IMR-90 (cell line): ENCODE measurements at regions not wholly inside any gene's neighbourhood (a gene's known extent, or its start where the extent isn't known, plus 50 kb on each side); places are given as distances from the start of the nearest gene placed in this dataset.
A peak's percentile ranks its signal among the peaks of the same experiment; 100 is the strongest.

Source experiments
- ATAC-seq: fragments of 200-7000 bp; cut with Tn5 transposase; 2 replicates; pipeline ENCODE4 v1.9.1; 2020; ENCODE audit warnings: low read depth, mild to moderate bottlenecking, moderate library complexity
- BruUV-seq: library from RNA; stranded (reverse); fragments of 400-500 nt; replicated peaks from 2 replicates; lab custom pipeline; 2021; lab: Mats Ljungman, UMichigan
- CTCF ChIA-PET: fragments of 300-600 bp; formaldehyde crosslinking; extraction: SDS; loops from one replicate; lab custom pipeline; 2021; ENCODE audit warnings: antibody characterized with exemption; lab: Yijun Ruan, JAX
- POLR2A ChIA-PET: fragments of 300-600 bp; sonication (Branson Sonifier 250); formaldehyde crosslinking; loops from one replicate; lab custom pipeline; 2022; ENCODE audit warnings: antibody characterized with exemption; ENCODE audit not compliant: unreplicated experiment; lab: Charles Lee
- DNase-seq: peaks from one replicate; pipeline ENCODE4 v3.0.0; 2013
- H2AFZ ChIP-seq: replicated peaks from 2 replicates; pipeline ENCODE3; 2013; ENCODE audit warnings: low read length, mild to moderate bottlenecking; ENCODE audit not compliant: poor library complexity
- H2AK5ac ChIP-seq: 2 replicates; pipeline ENCODE4 v1.6.1; 2013; ENCODE audit warnings: low read depth, low read length, inconsistent platforms
- H2AK9ac ChIP-seq: replicated peaks from 2 replicates; pipeline ENCODE3; 2013; ENCODE audit warnings: mild to moderate bottlenecking, low read depth, low read length, moderate library complexity; ENCODE audit not compliant: poor library complexity
- H2BK120ac ChIP-seq: 2 replicates; pipeline ENCODE4 v1.6.1; 2013; ENCODE audit warnings: low read depth, low read length, inconsistent platforms
- H2BK15ac ChIP-seq: 3 replicates; pipeline ENCODE4 v1.6.1; 2013; ENCODE audit warnings: low read depth, low read length, inconsistent platforms
- H2BK20ac ChIP-seq: 2 replicates; pipeline ENCODE4 v1.6.1; 2013; ENCODE audit warnings: low read depth, mild to moderate bottlenecking, inconsistent platforms, low read length, moderate library complexity
- H2BK5ac ChIP-seq: 2 replicates; pipeline ENCODE4 v1.6.1; 2013; ENCODE audit warnings: mild to moderate bottlenecking, low read depth, low read length, inconsistent platforms; ENCODE audit not compliant: poor library complexity, severe bottlenecking
- H3K14ac ChIP-seq: replicated peaks from 2 replicates; pipeline ENCODE4 v1.6.1; 2013; ENCODE audit warnings: low read depth, low read length, inconsistent platforms
- H3K18ac ChIP-seq: 2 replicates; pipeline ENCODE4 v1.6.1; 2013; ENCODE audit warnings: low read depth, low read length, control low read depth
- H3K23ac ChIP-seq: 2 replicates; pipeline ENCODE4 v1.6.1; 2013; ENCODE audit warnings: low read depth, low read length, inconsistent platforms
- H3K27ac ChIP-seq: 2 replicates; pipeline ENCODE4 v1.5.1; 2013; ENCODE audit warnings: mild to moderate bottlenecking, control low read depth, low read length; ENCODE audit not compliant: insufficient read depth
- H3K27me3 ChIP-seq: 2 replicates; pipeline ENCODE4 v1.6.1; 2013; ENCODE audit warnings: low read length; ENCODE audit not compliant: control insufficient read depth, insufficient read depth
- H3K36me3 ChIP-seq: 2 replicates; pipeline ENCODE4 v1.6.1; 2013; ENCODE audit warnings: low read length, mixed read lengths; ENCODE audit not compliant: control insufficient read depth, insufficient read depth
- H3K4ac ChIP-seq: 2 replicates; pipeline ENCODE4 v1.6.1; 2013; ENCODE audit warnings: low read depth, low read length, inconsistent platforms
- H3K4me1 ChIP-seq: 2 replicates; pipeline ENCODE4 v1.6.1; 2013; ENCODE audit warnings: low read length, mixed read lengths; ENCODE audit not compliant: control insufficient read depth, insufficient read depth
- H3K4me2 ChIP-seq: 2 replicates; pipeline ENCODE4 v1.6.1; 2013; ENCODE audit warnings: low read depth, mild to moderate bottlenecking, control low read depth, low read length, moderate library complexity
- H3K4me3 ChIP-seq: 2 replicates; pipeline ENCODE4 v1.5.1; 2013; ENCODE audit warnings: low read depth, mild to moderate bottlenecking, control low read depth, low read length, moderate library complexity; ENCODE audit not compliant: insufficient read depth
- H3K56ac ChIP-seq: 2 replicates; pipeline ENCODE4 v1.6.1; 2013; ENCODE audit warnings: low read length, inconsistent platforms; ENCODE audit not compliant: insufficient read depth; ENCODE audit errors: extremely low read depth
- H3K79me1 ChIP-seq, 2 experiments: 2 replicates each; pipeline ENCODE4 v1.6.1; 2013; ENCODE audit warnings: low read length in 2 of 2, inconsistent platforms in 1 of 2, low read depth in 1 of 2
- H3K9ac ChIP-seq: 2 replicates; pipeline ENCODE4 v1.6.1; 2013; ENCODE audit warnings: low read depth, low read length, control low read depth
- H3K9me1 ChIP-seq: 2 replicates; pipeline ENCODE4 v1.6.1; 2013; ENCODE audit warnings: low read length, inconsistent platforms; ENCODE audit not compliant: insufficient read depth
- H3K9me3 ChIP-seq: 2 replicates; pipeline ENCODE4 v1.6.1; 2013; ENCODE audit warnings: low read length; ENCODE audit not compliant: control insufficient read depth, insufficient read depth
- H4K20me1 ChIP-seq: 2 replicates; pipeline ENCODE4 v1.6.1; 2013; ENCODE audit warnings: low read length, inconsistent platforms; ENCODE audit not compliant: insufficient read depth
- H4K5ac ChIP-seq: 2 replicates; pipeline ENCODE4 v1.6.1; 2013; ENCODE audit warnings: mild to moderate bottlenecking, low read depth, low read length, control low read depth
- H4K8ac ChIP-seq, 2 experiments: 2 replicates each; pipeline ENCODE4 v1.6.1; 2013; ENCODE audit warnings: low read depth in 2 of 2, low read length in 2 of 2, control low read depth in 1 of 2, inconsistent platforms in 1 of 2
- H4K91ac ChIP-seq: 2 replicates; pipeline ENCODE4 v1.6.1; 2013; ENCODE audit warnings: low read depth, low read length, inconsistent platforms; ENCODE audit not compliant: insufficient read depth
- CEBPB ChIP-seq: IDR thresholded peaks from 2 replicates; pipeline ENCODE4 v1.6.1; 2012; ENCODE audit warnings: low read depth, low read length, improper control_type of control experiment
- FOS ChIP-seq: fragments of 150-350 bp; IDR thresholded peaks from 2 replicates; pipeline ENCODE4 v1.6.1; 2016; ENCODE audit warnings: low read depth, low read length
- MAFK ChIP-seq: IDR thresholded peaks from 2 replicates; pipeline ENCODE4 v1.6.1; 2012; ENCODE audit warnings: low read depth, low read length, improper control_type of control experiment
- MXI1 ChIP-seq: IDR thresholded peaks from 2 replicates; pipeline ENCODE4 v1.6.1; 2012; ENCODE audit warnings: low read depth, mild to moderate bottlenecking, low read length, moderate library complexity, borderline replicate concordance
- RAD21 ChIP-seq: IDR thresholded peaks from 2 replicates; pipeline ENCODE4 v1.6.1; 2012; ENCODE audit warnings: low read length, improper control_type of control experiment
- SMC3 ChIP-seq: fragments of 150-350 bp; IDR thresholded peaks from 2 replicates; pipeline ENCODE4 v1.6.1; 2016; ENCODE audit warnings: low read depth, mild to moderate bottlenecking, antibody characterized with exemption, low read length, moderate library complexity
- WGBS, 2 experiments: methylation state at CpG; one replicate each; pipeline versions ENCODE4 v1.1.5 to v1.1.7; 2013; ENCODE audit warnings: missing lambda C conversion rate in 2 of 2; ENCODE audit not compliant: insufficient read length in 1 of 2; ENCODE audit errors: extremely low coverage in 2 of 2; 5-methylcytosine and 5-hydroxymethylcytosine counted together
- dilution Hi-C: fragments of 300-500 bp; cut with HindIII; formaldehyde crosslinking; loops from one replicate; pipeline ENCODE4 v1.14.3; 2018; ENCODE audit warnings: low sequenced_read_pairs; ENCODE audit not compliant: unreplicated experiment
- in situ Hi-C: fragments of 300-500 bp; cut with MboI; formaldehyde crosslinking; loops from 3 replicates; pipeline ENCODE4 v1.14.3; 2019; ENCODE audit warnings: low sequenced_read_pairs, inconsistent platforms, mixed read lengths
- intact Hi-C: fragments of 100-400 bp; cut with micrococcal nuclease; formaldehyde crosslinking; loops from 2 replicates; pipeline ENCODE4 v1.10.0; 2022
- TF ChIP-seq, protein P1 (sequence below): fragments of 150-350 bp; IDR thresholded peaks from 2 replicates; pipeline ENCODE4 v1.6.1; 2016; ENCODE audit warnings: low read depth, mild to moderate bottlenecking, low read length, moderate library complexity, borderline replicate concordance

DNA sequence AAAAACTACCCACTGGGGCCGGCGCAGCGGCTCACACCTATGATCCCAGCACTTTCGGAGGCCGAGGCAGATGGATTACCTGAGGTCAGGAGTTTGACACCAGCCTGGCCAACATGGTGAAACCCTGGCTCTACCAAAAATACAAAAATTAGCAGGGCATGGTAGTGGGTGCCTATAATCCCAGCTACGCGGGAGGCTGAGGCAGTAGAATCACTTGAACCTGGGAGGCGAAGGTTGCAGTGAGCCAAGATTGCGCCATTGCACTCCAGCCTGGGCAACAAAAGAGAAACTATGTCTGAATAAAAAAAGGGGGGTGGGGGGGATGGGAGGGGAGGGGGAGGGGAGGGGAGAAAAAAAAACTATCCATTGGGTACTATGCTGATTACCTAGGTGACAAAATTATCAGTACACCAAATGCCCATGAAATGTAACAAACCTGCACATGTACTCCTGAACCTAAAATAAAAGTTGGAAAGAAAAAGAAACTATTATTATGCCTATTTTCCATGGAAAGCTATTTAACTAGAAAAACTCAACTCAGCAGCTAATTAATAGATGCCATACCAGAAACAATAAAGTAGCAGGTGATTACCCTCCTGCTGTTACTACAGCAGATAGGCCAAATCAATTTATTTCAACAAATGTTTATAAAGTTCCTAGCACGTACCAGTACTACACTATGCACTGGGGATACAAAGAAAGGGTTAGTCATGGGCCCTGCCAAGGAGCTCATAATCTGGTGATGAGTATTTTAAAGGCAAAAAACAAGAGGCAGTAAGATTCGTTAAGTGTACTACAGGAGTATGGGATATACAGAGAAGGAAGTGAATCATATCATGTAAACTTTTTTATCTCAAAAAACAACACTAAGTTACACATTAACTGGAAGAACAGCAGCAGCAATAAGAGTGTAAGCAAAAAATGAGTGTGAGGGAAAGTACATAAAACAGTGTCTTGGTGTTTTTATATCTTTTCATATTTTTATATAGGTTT is 112.8 kb upstream of the SLC39A10 start:
- dilution Hi-C loops = no loop called here
- H2AFZ ChIP-seq = no peak overlapping the region

More for the DNA sequence above, 112.8 kb upstream of the SLC39A10 start:
- WGBS, 2 experiments = 100% methylated on average over 1 of the region's 11 CpGs; no CpG with 5 or more reads in 1 of the 2 experiments
- H2AK9ac ChIP-seq = no peak overlapping the region
- H3K56ac ChIP-seq = no peak overlapping the region; the same call in 1 of the 2 replicates
- H3K23ac ChIP-seq = no peak overlapping the region
- H3K9ac ChIP-seq = no peak overlapping the region
- no peak overlapping the region for H3K4me3 ChIP-seq
- peak overlapping the region; percentile 41 for H2BK120ac ChIP-seq
- H4K20me1 ChIP-seq = no peaks in the 10 kb centered on the region
- H3K9me1 ChIP-seq = no peaks in the 10 kb centered on the region
- peak overlapping the region; percentile 24; the same call in 1 of the 2 replicates for H4K91ac ChIP-seq
- ATAC-seq (peak; percentile 100), DNase-seq (peak; percentile 93)
- peak overlapping the region; percentile 49; the same call in 1 of the 2 replicates for H3K4me2 ChIP-seq
- peak; percentile 47; the same call in 1 of the 2 replicates for TF ChIP-seq FOS
- TF ChIP-seq CEBPB = 0 out of 2 replicates have a peak, but pooled peaks have one; percentile 15
- TF ChIP-seq RAD21 = 0 out of 2 replicates have a peak, but pooled peaks have one; percentile 0
- peak; percentile 14; the same call in 1 of the 2 replicates for TF ChIP-seq SMC3
- peak; percentile 27; the same call in 1 of the 2 replicates for TF ChIP-seq MAFK
- TF ChIP-seq, protein P1, sequence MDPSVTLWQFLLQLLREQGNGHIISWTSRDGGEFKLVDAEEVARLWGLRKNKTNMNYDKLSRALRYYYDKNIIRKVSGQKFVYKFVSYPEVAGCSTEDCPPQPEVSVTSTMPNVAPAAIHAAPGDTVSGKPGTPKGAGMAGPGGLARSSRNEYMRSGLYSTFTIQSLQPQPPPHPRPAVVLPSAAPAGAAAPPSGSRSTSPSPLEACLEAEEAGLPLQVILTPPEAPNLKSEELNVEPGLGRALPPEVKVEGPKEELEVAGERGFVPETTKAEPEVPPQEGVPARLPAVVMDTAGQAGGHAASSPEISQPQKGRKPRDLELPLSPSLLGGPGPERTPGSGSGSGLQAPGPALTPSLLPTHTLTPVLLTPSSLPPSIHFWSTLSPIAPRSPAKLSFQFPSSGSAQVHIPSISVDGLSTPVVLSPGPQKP = no peak
- TF ChIP-seq MXI1 = no peak
- H2BK15ac ChIP-seq = peak overlapping the region; percentile 59; the same call in 2 of the 3 replicates
- intact Hi-C loops = no loop called here
- H3K9me3 ChIP-seq = peaks cover 7% of the 10 kb centered on the region
- no peaks in the 10 kb centered on the region for H3K27me3 ChIP-seq
- peak overlapping the region; percentile 55 for H3K27ac ChIP-seq
- no peak overlapping the region; the same call in 1 of the 2 replicates for H2AK5ac ChIP-seq
- peak overlapping the region; percentile 70; the same call in 1 of the 2 replicates for H2BK20ac ChIP-seq
- peak overlapping the region; percentile 92 for H2BK5ac ChIP-seq
- no peak overlapping the region; the same call in 1 of the 2 replicates for H3K18ac ChIP-seq
- no peaks in the 10 kb centered on the region for H3K36me3 ChIP-seq
- peak overlapping the region; percentile 40 for H3K4ac ChIP-seq
- POLR2A ChIA-PET = interaction anchor here (0.5 kb wide), 1 partner anchor 15 kb away, joined by 5 read pairs; no protein-coding TSS in a partner anchor
- no peaks in the 10 kb centered on the region for H3K79me1 ChIP-seq
- BruUV-seq = no TSS peak
- H3K4me1 ChIP-seq = no peaks in the 10 kb centered on the region
- H3K14ac ChIP-seq = 0 out of 2 replicates have a peak overlapping the region, but pooled peaks have one; percentile 25
- in situ Hi-C loops = no loop called here
- CTCF ChIA-PET = interaction anchor here (1.0 kb wide), 1 partner anchor 46 kb away, joined by 3 read pairs; no protein-coding TSS in a partner anchor
- H4K5ac ChIP-seq = peak overlapping the region; percentile 54; the same call in 1 of the 2 replicates
- H4K8ac ChIP-seq = peak overlapping the region in 1 of 2 experiments; percentile 53; a peak in 2 of 4 replicates
